ENCODE measurements at regions not wholly inside any gene's neighbourhood (a gene's known extent, or its start where the extent isn't known, plus 50 kb on each side); places are given as distances from the start of the nearest gene placed in this dataset.
"Not testable (repeated sequence)": the region's sequence is repeated elsewhere in the genome, so short reads cannot be mapped to it uniquely, and the experiment has no call there.

DNA sequence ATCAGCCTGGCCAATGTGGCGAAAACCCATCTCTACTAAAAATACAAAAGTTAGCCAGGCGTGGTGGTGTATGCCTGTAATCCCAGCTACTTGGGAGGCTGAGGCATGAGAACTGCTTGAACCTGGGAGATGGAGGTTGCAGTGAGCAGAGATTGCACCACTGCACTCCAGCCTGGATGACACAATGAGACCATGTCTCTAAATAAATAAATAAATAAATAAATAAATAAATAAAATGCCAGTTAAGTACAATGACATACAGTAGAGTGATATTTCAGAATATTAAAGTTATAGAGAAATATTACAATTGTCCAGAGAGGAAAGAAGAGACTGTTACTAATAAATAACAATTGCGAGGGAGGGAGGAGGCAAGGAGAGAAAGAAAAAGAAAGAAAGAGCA, 199.8 kb upstream of the NREP start:
- TF ChIP-seq POLR2A (IDR thresholded peaks at IDR 0.05): not testable (repeated sequence)
- TF ChIP-seq, protein P1, sequence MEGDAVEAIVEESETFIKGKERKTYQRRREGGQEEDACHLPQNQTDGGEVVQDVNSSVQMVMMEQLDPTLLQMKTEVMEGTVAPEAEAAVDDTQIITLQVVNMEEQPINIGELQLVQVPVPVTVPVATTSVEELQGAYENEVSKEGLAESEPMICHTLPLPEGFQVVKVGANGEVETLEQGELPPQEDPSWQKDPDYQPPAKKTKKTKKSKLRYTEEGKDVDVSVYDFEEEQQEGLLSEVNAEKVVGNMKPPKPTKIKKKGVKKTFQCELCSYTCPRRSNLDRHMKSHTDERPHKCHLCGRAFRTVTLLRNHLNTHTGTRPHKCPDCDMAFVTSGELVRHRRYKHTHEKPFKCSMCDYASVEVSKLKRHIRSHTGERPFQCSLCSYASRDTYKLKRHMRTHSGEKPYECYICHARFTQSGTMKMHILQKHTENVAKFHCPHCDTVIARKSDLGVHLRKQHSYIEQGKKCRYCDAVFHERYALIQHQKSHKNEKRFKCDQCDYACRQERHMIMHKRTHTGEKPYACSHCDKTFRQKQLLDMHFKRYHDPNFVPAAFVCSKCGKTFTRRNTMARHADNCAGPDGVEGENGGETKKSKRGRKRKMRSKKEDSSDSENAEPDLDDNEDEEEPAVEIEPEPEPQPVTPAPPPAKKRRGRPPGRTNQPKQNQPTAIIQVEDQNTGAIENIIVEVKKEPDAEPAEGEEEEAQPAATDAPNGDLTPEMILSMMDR (IDR thresholded peaks at IDR 0.05): not testable (repeated sequence)
